ENCODE measurements at regions not wholly inside any gene's neighbourhood (a gene's known extent, or its start where the extent isn't known, plus 50 kb on each side); places are given as distances from the start of the nearest gene placed in this dataset.

DNA sequence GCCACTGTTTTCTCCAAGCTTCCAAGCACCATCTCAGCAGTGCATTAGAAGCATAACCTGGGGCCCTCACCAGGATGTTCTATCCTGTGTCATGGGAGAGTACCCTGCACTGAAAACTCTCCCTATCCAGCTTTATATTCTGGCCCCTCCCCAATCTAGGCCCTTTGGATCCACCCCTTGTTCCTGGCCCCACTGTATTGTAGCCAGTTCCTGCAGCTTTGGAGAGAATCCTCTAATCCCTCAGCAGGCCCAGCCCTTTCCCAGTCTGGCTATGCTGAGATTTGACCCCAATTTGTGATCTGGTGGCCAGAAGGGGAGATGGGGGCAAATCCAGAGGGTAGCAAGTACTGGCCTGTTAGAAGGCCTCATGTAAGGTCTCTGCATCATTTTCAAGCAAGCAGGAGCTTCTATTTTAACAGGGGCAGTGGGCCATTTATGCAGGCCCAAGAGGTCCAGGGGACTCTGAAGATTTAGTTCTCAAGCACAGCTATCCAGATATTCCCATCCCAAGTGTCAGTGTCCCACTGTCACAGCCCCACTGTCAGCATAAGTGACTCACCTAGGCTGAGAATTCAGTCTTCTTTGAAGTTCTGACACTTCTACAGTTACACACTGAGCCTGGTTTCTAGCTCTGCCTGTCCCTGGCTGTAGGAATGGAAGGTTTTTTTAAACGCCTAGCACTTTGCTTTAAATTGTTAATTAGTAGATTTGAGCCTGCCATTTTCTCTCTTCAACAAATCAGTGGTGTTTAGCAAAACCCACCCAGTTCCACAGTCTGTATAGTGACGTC lies 589.5 kb upstream of the CADM1 start:
- no peaks in the 10 kb centered on the region for H3K4me1 ChIP-seq (replicated peaks)

GRCh38 chr11:116093065-116093464 lies 588.9 kb upstream of the CADM1 start:
- Histone ChIP-seq H3K36me3 (no peaks in the 10 kb centered on the region), H3K27me3 (replicated peaks; ENCODE audit: insufficient read depth) (no peaks in the 10 kb centered on the region), H3K9me3 (no peaks in the 10 kb centered on the region), H3K4me3 (no peak overlapping the region), H3K27ac (no peak overlapping the region), H3K4me1 (replicated peaks) (no peaks in the 10 kb centered on the region)
- no peak for DNase-seq (ENCODE audit: low spot score)
- 78% methylated on average over 7 of the region's 7 CpGs for WGBS
- TF ChIP-seq POLR2AphosphoS5 (IDR thresholded peaks at IDR 0.05) = no peak
- intact Hi-C loops (cut with DNase I) = no loop called here

More for the DNA sequence above, 589.5 kb upstream of the CADM1 start:
- Histone ChIP-seq H3K4me3 (no peak overlapping the region), H3K27ac (no peak overlapping the region), H3K27me3 (replicated peaks; ENCODE audit: insufficient read depth) (no peaks in the 10 kb centered on the region), H3K36me3 (no peaks in the 10 kb centered on the region), H3K9me3 (no peaks in the 10 kb centered on the region)
- no peak for DNase-seq (ENCODE audit: low spot score)
- WGBS = 89% methylated on average over 2 of the region's 2 CpGs
- intact Hi-C loops (cut with DNase I) = no loop called here
- TF ChIP-seq POLR2A (IDR thresholded peaks at IDR 0.05) (no peak), POLR2AphosphoS5 (IDR thresholded peaks at IDR 0.05) (no peak)
- TF ChIP-seq, protein P1, sequence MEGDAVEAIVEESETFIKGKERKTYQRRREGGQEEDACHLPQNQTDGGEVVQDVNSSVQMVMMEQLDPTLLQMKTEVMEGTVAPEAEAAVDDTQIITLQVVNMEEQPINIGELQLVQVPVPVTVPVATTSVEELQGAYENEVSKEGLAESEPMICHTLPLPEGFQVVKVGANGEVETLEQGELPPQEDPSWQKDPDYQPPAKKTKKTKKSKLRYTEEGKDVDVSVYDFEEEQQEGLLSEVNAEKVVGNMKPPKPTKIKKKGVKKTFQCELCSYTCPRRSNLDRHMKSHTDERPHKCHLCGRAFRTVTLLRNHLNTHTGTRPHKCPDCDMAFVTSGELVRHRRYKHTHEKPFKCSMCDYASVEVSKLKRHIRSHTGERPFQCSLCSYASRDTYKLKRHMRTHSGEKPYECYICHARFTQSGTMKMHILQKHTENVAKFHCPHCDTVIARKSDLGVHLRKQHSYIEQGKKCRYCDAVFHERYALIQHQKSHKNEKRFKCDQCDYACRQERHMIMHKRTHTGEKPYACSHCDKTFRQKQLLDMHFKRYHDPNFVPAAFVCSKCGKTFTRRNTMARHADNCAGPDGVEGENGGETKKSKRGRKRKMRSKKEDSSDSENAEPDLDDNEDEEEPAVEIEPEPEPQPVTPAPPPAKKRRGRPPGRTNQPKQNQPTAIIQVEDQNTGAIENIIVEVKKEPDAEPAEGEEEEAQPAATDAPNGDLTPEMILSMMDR (IDR thresholded peaks at IDR 0.05) = no peak

DNA sequence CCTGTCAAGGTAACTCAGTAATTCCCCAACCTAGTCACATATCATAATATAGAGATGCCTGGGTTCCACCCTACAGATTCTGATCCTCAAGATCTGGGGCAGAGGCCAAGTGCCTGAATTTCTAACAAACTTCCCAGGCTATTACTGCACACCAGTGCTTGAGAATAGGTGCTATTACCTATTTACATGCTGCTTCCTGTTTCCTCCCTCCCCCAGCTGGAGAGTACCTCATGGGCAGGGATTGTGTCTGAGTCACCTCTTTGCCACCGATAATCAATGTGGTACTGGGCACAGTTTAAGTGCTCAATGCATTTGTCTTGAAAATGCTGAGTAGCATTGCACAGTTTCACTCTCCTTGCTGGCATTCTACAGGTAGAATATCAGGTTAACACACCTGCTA lies 582.2 kb upstream of the CADM1 start:
- Histone ChIP-seq H3K4me1 (replicated peaks) (no peaks in the 10 kb centered on the region), H3K4me3 (no peak overlapping the region), H3K27me3 (replicated peaks; ENCODE audit: insufficient read depth) (no peaks in the 10 kb centered on the region), H3K36me3 (no peaks in the 10 kb centered on the region), H3K27ac (no peak overlapping the region), H3K9me3 (no peaks in the 10 kb centered on the region)
- 65% methylated on average over 1 of the region's 1 CpG for WGBS
- intact Hi-C loops (cut with DNase I) = no loop called here
- no peak for DNase-seq (ENCODE audit: low spot score)
- no peak for TF ChIP-seq POLR2A (IDR thresholded peaks at IDR 0.05)
- TF ChIP-seq, protein P1 (IDR thresholded peaks at IDR 0.05) = no peak
- TF ChIP-seq POLR2AphosphoS5 (IDR thresholded peaks at IDR 0.05) = no peak

- DNase-seq (ENCODE audit: low spot score) = no peak
- intact Hi-C loops (cut with DNase I) = no loop called here
- no peak overlapping the region for H3K4me3 ChIP-seq
- no peaks in the 10 kb centered on the region for H3K9me3 ChIP-seq
- H3K4me1 ChIP-seq (replicated peaks) = no peaks in the 10 kb centered on the region
- no peaks in the 10 kb centered on the region for H3K27me3 ChIP-seq (replicated peaks; ENCODE audit: insufficient read depth)
- no peak for TF ChIP-seq POLR2AphosphoS5 (IDR thresholded peaks at IDR 0.05)
- TF ChIP-seq POLR2A (IDR thresholded peaks at IDR 0.05) = no peak
- TF ChIP-seq, protein P1 (IDR thresholded peaks at IDR 0.05) = no peak
- WGBS = 86% methylated on average over 7 of the region's 7 CpGs
- no peaks in the 10 kb centered on the region for H3K36me3 ChIP-seq
- no peak overlapping the region for H3K27ac ChIP-seq
These were observed 580.9 kb upstream of the CADM1 start for GRCh38 chr11:116085031-116085635.

DNA sequence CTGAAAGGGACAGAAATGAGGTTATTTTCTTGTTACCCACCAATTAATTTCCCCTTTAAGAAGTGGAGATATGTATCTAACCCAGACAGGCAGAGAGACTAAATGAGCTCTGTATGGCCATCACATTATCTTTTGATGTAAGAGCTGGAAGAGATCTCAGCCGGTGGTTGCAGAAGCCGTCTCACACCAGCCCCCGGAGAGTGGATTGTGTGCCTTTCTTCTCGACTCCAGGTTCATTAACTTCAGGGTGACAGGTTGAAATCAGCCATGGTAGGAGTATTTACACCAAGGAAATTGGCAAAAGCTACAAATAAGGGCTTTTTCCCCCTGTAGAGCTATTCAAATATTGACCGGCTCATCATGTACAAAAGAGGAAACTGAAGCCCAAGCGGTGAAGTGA lies 580.3 kb upstream of the CADM1 start:
- 80% methylated on average over 6 of the region's 6 CpGs for WGBS
- DNase-seq (ENCODE audit: low spot score) = no peak
- Histone ChIP-seq H3K4me3 (no peak overlapping the region), H3K27me3 (replicated peaks; ENCODE audit: insufficient read depth) (no peaks in the 10 kb centered on the region), H3K9me3 (no peaks in the 10 kb centered on the region), H3K36me3 (no peaks in the 10 kb centered on the region), H3K27ac (no peak overlapping the region), H3K4me1 (replicated peaks) (no peaks in the 10 kb centered on the region)
- intact Hi-C loops (cut with DNase I) = no loop called here
- TF ChIP-seq POLR2AphosphoS5 (IDR thresholded peaks at IDR 0.05) (no peak), POLR2A (IDR thresholded peaks at IDR 0.05) (no peak)
- TF ChIP-seq, protein P1 (IDR thresholded peaks at IDR 0.05) = no peak

Measured in prostate gland (tissue), 2 donors.